ENCODE measurements at regions not wholly inside any gene's neighbourhood (a gene's known extent, or its start where the extent isn't known, plus 50 kb on each side); places are given as distances from the start of the nearest gene placed in this dataset.

DNA sequence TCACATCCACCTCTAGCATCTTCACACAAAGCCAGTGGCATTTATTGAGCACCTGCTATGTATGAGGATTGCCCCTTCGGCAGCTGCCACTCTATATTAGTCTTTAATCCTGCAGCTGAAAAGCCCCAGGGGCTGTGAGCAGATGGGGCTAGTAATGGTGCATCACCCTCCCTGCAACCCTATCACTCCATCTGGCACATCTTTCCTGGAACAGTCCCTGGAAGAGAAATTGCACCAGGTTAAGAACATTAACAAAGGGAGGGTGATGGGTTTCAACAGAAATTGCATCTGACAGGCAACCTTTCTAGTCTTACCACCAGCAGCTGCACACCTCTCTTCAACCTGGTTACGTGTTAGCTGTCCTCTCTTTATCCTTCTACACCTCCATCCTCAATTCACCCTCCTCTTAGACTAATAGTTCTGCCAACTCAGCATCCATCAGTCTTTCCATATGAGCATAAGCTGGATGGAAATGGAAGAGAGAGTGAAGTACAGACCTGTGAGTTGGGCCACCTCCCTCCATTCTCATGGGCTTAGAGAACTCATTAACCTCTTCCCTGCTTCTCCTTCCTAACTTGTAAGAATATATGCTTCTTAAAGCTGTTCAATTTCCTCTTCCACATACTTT lies 168.6 kb upstream of the NEBL start:
- dilution Hi-C loops (cut with MboI; ENCODE audit: extremely low pct_ligation_motif_present, low sequenced_read_pairs), result no loop called here
- H3K9me3 ChIP-seq (ENCODE audit: control insufficient read depth, low read depth, low read length), result no peaks in the 10 kb centered on the region
- no peak for FAIRE-seq

DNA sequence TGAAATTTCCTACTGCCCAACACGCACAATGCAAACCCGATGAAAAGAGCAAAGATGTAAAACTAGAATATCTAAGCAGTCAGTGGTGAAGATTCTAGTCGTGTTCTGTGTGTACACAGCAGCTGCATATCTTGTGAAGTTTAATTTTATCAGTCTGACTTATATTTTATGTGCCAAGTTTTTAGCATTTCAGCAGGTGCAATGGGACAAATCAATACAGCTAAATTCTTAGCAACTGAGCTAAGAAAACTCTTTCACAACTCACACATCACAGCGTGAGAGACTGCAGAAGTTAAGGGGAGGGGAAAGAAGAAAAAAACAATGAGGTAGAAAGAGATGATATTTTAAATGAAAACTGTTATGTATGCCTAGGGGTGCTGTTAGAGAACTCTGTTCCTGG lies 164.9 kb upstream of the NEBL start:
- DNase-seq (ENCODE audit: low read depth, low spot score) (no peak), FAIRE-seq (no peak)
- Histone ChIP-seq H3K4me3 (ENCODE audit: control insufficient read depth in 2 of 3, extremely low read depth in 1 of 3, insufficient read depth in 2 of 3, low read depth in 1 of 3, low read length in 3 of 3) (no peak overlapping the region), H3K79me2 (ENCODE audit: control insufficient read depth, insufficient read depth, low read length) (no peaks in the 10 kb centered on the region), H3K9ac (ENCODE audit: control insufficient read depth, extremely low read depth, insufficient read depth, low read length) (no peak overlapping the region), H3K9me1 (ENCODE audit: control insufficient read depth, extremely low read depth, insufficient read depth, low read length) (no peaks in the 10 kb centered on the region), H4K20me1 (ENCODE audit: control insufficient read depth, extremely low read depth, insufficient read depth, low read length) (no peaks in the 10 kb centered on the region), H3K4me2 (ENCODE audit: control insufficient read depth, extremely low read depth, insufficient read depth, low read depth, low read length) (no peak overlapping the region), H3K27ac (ENCODE audit: control insufficient read depth, insufficient read depth, low read length) (no peak overlapping the region), H3K36me3 (ENCODE audit: control insufficient read depth in 2 of 2, extremely low read depth in 1 of 2, insufficient read depth in 2 of 2, low read length in 2 of 2) (no peaks in the 10 kb centered on the region), H3K9me3 (ENCODE audit: control insufficient read depth, low read depth, low read length) (peaks cover 2% of the 10 kb centered on the region), H3K27me3 (ENCODE audit: control insufficient read depth, extremely low read depth, insufficient read depth, low read length) (no peaks in the 10 kb centered on the region), H2AFZ (ENCODE audit: control insufficient read depth, low read length) (no peak overlapping the region), H3K4me1 (ENCODE audit: control insufficient read depth, extremely low read depth, insufficient read depth, low read length) (no peaks in the 10 kb centered on the region)
- dilution Hi-C loops (cut with MboI; ENCODE audit: extremely low pct_ligation_motif_present, low sequenced_read_pairs), result no loop called here
- no peak for TF ChIP-seq EZH2 (IDR thresholded peaks at IDR 0.05; ENCODE audit: low read length)
- TF ChIP-seq, protein P1, sequence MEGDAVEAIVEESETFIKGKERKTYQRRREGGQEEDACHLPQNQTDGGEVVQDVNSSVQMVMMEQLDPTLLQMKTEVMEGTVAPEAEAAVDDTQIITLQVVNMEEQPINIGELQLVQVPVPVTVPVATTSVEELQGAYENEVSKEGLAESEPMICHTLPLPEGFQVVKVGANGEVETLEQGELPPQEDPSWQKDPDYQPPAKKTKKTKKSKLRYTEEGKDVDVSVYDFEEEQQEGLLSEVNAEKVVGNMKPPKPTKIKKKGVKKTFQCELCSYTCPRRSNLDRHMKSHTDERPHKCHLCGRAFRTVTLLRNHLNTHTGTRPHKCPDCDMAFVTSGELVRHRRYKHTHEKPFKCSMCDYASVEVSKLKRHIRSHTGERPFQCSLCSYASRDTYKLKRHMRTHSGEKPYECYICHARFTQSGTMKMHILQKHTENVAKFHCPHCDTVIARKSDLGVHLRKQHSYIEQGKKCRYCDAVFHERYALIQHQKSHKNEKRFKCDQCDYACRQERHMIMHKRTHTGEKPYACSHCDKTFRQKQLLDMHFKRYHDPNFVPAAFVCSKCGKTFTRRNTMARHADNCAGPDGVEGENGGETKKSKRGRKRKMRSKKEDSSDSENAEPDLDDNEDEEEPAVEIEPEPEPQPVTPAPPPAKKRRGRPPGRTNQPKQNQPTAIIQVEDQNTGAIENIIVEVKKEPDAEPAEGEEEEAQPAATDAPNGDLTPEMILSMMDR (optimal IDR thresholded peaks at IDR 0.05 in 1 of 3, IDR thresholded peaks at IDR 0.05 in 1 of 3, conservative IDR thresholded peaks at IDR 0.05 in 1 of 3; ENCODE audit: extremely low read depth in 1 of 3, insufficient read depth in 2 of 3, low read length in 3 of 3), result no peak

More for the DNA sequence above, 168.6 kb upstream of the NEBL start:
- no peak overlapping the region for H3K9ac ChIP-seq (ENCODE audit: control insufficient read depth, extremely low read depth, insufficient read depth, low read length)
- H2AFZ ChIP-seq (ENCODE audit: control insufficient read depth, low read length), result no peak overlapping the region
- H3K79me2 ChIP-seq (ENCODE audit: control insufficient read depth, insufficient read depth, low read length), result no peaks in the 10 kb centered on the region
- TF ChIP-seq, protein P1 (optimal IDR thresholded peaks at IDR 0.05 in 1 of 3, IDR thresholded peaks at IDR 0.05 in 1 of 3, conservative IDR thresholded peaks at IDR 0.05 in 1 of 3; ENCODE audit: extremely low read depth in 1 of 3, insufficient read depth in 2 of 3, low read length in 3 of 3), result no peak
- no peak for TF ChIP-seq EZH2 (IDR thresholded peaks at IDR 0.05; ENCODE audit: low read length)
- H3K27ac ChIP-seq (ENCODE audit: control insufficient read depth, insufficient read depth, low read length), result no peak overlapping the region
- no peaks in the 10 kb centered on the region for H3K27me3 ChIP-seq (ENCODE audit: control insufficient read depth, extremely low read depth, insufficient read depth, low read length)
- H3K4me2 ChIP-seq (ENCODE audit: control insufficient read depth, extremely low read depth, insufficient read depth, low read depth, low read length), result no peak overlapping the region
- no peaks in the 10 kb centered on the region for H3K36me3 ChIP-seq (ENCODE audit: control insufficient read depth in 2 of 2, extremely low read depth in 1 of 2, insufficient read depth in 2 of 2, low read length in 2 of 2)
- H4K20me1 ChIP-seq (ENCODE audit: control insufficient read depth, extremely low read depth, insufficient read depth, low read length), result no peaks in the 10 kb centered on the region
- DNase-seq (ENCODE audit: low read depth, low spot score), result no peak
- no peak overlapping the region for H3K4me3 ChIP-seq (ENCODE audit: control insufficient read depth in 2 of 3, extremely low read depth in 1 of 3, insufficient read depth in 2 of 3, low read depth in 1 of 3, low read length in 3 of 3)
- no peaks in the 10 kb centered on the region for H3K9me1 ChIP-seq (ENCODE audit: control insufficient read depth, extremely low read depth, insufficient read depth, low read length)
- H3K4me1 ChIP-seq (ENCODE audit: control insufficient read depth, extremely low read depth, insufficient read depth, low read length), result no peaks in the 10 kb centered on the region

Measured in keratinocyte (primary cell).